ENCODE measurements at regions not wholly inside any gene's neighbourhood (a gene's known extent, or its start where the extent isn't known, plus 50 kb on each side); places are given as distances from the start of the nearest gene placed in this dataset.

DNA sequence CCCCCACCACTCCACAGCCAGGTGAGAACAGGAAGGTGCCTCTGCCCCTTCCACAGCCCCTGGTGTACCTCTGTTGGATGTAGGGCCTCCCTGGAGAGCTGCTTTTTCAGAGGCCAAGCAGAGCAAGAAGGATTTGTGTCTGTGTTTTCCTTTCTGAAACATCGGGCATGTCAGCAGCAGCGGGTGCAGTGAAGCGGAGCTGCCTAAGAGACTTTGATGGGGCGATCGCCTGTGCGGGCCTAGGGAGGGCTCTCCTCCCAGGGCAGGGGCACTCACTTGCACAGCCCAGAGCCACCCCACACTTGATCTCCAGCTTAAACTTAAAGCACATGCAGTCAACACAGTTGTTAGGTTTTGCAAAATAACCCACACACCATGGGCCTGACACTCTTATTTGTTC lies 324.7 kb downstream of the ACTR3B start:
- Histone ChIP-seq H3K4me1 (ENCODE audit: insufficient read depth, low read length, poor library complexity, severe bottlenecking) (no peaks in the 10 kb centered on the region), H2AFZ (ENCODE audit: low read length) (no peak overlapping the region), H3K4me3 (ENCODE audit: low read depth, low read length, poor library complexity, severe bottlenecking) (no peak overlapping the region), H3K4me2 (ENCODE audit: low read length) (no peak overlapping the region), H3K9me3 (ENCODE audit: low read length) (no peaks in the 10 kb centered on the region), H3K27ac (ENCODE audit: low read depth, low read length, poor library complexity, severe bottlenecking) (no peak overlapping the region), H3K36me3 (ENCODE audit: insufficient read depth, low read length) (no peaks in the 10 kb centered on the region), H3K79me2 (ENCODE audit: insufficient read depth, low read depth, low read length) (no peaks in the 10 kb centered on the region), H4K20me1 (ENCODE audit: insufficient read depth, low read length) (no peaks in the 10 kb centered on the region), H3K9me2 (ENCODE audit: insufficient read depth, low read length) (no peaks in the 10 kb centered on the region)
- ChIA-PET POLR2A (interaction anchor here (0.7 kb wide), 1 partner anchor 832 kb away, joined by 3 read pairs; no protein-coding TSS in a partner anchor), CTCF (ENCODE audit: unreplicated experiment) (no interaction called here)
- TF ChIP-seq EZH2phosphoT487 (IDR thresholded peaks at IDR 0.05; ENCODE audit: borderline replicate concordance, low read depth, low read length), result no peak
- no peak for DNase-seq (ENCODE audit: low spot score)
- intact Hi-C loops (cut with micrococcal nuclease; ENCODE audit: unreplicated experiment), result no loop called here
- BruUV-seq (replicated peaks), result no TSS peak

- BruUV-seq (replicated peaks), result no TSS peak
- H3K27ac ChIP-seq (ENCODE audit: low read depth, low read length, poor library complexity, severe bottlenecking), result no peak overlapping the region
- POLR2A ChIA-PET, result interaction anchor here (0.6 kb wide), 1 partner anchor 928 kb away, joined by 3 read pairs; no protein-coding TSS in a partner anchor
- no peaks in the 10 kb centered on the region for H3K4me1 ChIP-seq (ENCODE audit: insufficient read depth, low read length, poor library complexity, severe bottlenecking)
- H3K4me2 ChIP-seq (ENCODE audit: low read length), result no peak overlapping the region
- H3K36me3 ChIP-seq (ENCODE audit: insufficient read depth, low read length), result no peaks in the 10 kb centered on the region
- no peak for TF ChIP-seq EZH2phosphoT487 (IDR thresholded peaks at IDR 0.05; ENCODE audit: borderline replicate concordance, low read depth, low read length)
- TF ChIP-seq, protein P1, sequence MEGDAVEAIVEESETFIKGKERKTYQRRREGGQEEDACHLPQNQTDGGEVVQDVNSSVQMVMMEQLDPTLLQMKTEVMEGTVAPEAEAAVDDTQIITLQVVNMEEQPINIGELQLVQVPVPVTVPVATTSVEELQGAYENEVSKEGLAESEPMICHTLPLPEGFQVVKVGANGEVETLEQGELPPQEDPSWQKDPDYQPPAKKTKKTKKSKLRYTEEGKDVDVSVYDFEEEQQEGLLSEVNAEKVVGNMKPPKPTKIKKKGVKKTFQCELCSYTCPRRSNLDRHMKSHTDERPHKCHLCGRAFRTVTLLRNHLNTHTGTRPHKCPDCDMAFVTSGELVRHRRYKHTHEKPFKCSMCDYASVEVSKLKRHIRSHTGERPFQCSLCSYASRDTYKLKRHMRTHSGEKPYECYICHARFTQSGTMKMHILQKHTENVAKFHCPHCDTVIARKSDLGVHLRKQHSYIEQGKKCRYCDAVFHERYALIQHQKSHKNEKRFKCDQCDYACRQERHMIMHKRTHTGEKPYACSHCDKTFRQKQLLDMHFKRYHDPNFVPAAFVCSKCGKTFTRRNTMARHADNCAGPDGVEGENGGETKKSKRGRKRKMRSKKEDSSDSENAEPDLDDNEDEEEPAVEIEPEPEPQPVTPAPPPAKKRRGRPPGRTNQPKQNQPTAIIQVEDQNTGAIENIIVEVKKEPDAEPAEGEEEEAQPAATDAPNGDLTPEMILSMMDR (conservative IDR thresholded peaks at IDR 0.05; ENCODE audit: low read length), result no peak
- no peak overlapping the region for H2AFZ ChIP-seq (ENCODE audit: low read length)
- intact Hi-C loops (cut with micrococcal nuclease; ENCODE audit: unreplicated experiment), result no loop called here
- H3K79me2 ChIP-seq (ENCODE audit: insufficient read depth, low read depth, low read length), result no peaks in the 10 kb centered on the region
- no peaks in the 10 kb centered on the region for H3K9me3 ChIP-seq (ENCODE audit: low read length)
- no peaks in the 10 kb centered on the region for H3K9me2 ChIP-seq (ENCODE audit: insufficient read depth, low read length)
- no peak overlapping the region for H3K4me3 ChIP-seq (ENCODE audit: low read depth, low read length, poor library complexity, severe bottlenecking)
- no peaks in the 10 kb centered on the region for H4K20me1 ChIP-seq (ENCODE audit: insufficient read depth, low read length)
- DNase-seq (ENCODE audit: low spot score), result no peak
- CTCF ChIA-PET (ENCODE audit: unreplicated experiment), result no interaction called here
These were observed 327.9 kb downstream of the ACTR3B start for GRCh38 chr7:153087498-153087897.

DNA sequence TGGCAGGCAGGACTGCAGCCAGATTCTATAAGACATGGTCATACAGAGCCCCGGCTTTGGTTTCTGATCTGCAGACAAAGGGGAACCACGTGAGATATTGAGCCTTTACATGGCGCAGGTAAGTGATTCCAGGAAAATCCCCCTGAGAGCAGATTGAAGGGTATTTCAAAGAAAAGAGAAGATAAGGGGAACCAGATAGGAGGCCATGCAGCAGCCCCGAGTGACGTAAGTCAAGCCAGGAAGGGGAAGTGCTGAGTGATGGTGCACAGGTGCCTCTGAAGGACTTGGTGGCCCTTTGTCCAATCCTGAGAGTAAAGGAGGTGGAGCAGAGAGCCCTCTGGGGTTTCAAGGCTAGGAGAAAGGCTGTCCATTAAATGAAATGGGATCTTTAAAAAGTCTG lies 329.0 kb downstream of the ACTR3B start:
- Histone ChIP-seq H3K79me2 (ENCODE audit: insufficient read depth, low read depth, low read length) (no peaks in the 10 kb centered on the region), H3K9me2 (ENCODE audit: insufficient read depth, low read length) (no peaks in the 10 kb centered on the region), H3K9me3 (ENCODE audit: low read length) (no peaks in the 10 kb centered on the region), H3K4me1 (ENCODE audit: insufficient read depth, low read length, poor library complexity, severe bottlenecking) (no peaks in the 10 kb centered on the region), H3K4me3 (ENCODE audit: low read depth, low read length, poor library complexity, severe bottlenecking) (no peak overlapping the region), H3K36me3 (ENCODE audit: insufficient read depth, low read length) (no peaks in the 10 kb centered on the region), H3K27ac (ENCODE audit: low read depth, low read length, poor library complexity, severe bottlenecking) (no peak overlapping the region), H4K20me1 (ENCODE audit: insufficient read depth, low read length) (no peaks in the 10 kb centered on the region), H3K4me2 (ENCODE audit: low read length) (no peak overlapping the region), H2AFZ (ENCODE audit: low read length) (no peak overlapping the region)
- ChIA-PET CTCF (ENCODE audit: unreplicated experiment) (no interaction called here), POLR2A (no interaction called here)
- BruUV-seq (replicated peaks), result no TSS peak
- intact Hi-C loops (cut with micrococcal nuclease; ENCODE audit: unreplicated experiment), result no loop called here
- TF ChIP-seq, protein P1 (conservative IDR thresholded peaks at IDR 0.05; ENCODE audit: low read length), result no peak
- no peak for TF ChIP-seq EZH2phosphoT487 (IDR thresholded peaks at IDR 0.05; ENCODE audit: borderline replicate concordance, low read depth, low read length)
- no peak for DNase-seq (ENCODE audit: low spot score)
